Occipital lobe (tissue), 1 donor: ENCODE measurements at regions not wholly inside any gene's neighbourhood (a gene's known extent, or its start where the extent isn't known, plus 50 kb on each side); places are given as distances from the start of the nearest gene placed in this dataset.
"Not testable (repeated sequence)": the region's sequence is repeated elsewhere in the genome, so short reads cannot be mapped to it uniquely, and the experiment has no call there.

Experiments
- DNase-seq: peaks from one replicate; lab custom pipeline; 2025; lab: John Stamatoyannopoulos, UW

- no peak for DNase-seq
Measured at GRCh38 chr5:62152394-62153087, 153.5 kb upstream of the KIF2A start.

GRCh38 chr5:62154758-62155157, 151.2 kb upstream of the KIF2A start:
- DNase-seq: no peak

DNA sequence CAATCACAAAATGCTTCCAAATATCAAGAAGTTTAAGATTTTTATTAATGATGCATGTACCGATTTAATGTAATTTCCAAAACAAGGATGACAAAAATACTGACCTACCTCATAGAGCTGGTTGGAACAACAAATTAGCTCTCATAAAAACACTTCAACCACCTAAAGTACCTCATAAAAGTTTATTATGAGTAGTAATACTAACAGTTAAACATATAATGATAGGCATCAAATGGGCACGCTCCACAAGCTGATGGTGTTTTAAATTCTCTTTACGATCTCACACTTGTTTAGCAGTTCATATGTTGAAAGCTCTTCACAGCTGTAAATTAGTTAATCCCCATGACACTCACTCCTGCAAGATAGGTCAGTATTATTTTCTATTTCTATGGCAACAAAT, 150.0 kb upstream of the KIF2A start:
- DNase-seq: no peak

DNA sequence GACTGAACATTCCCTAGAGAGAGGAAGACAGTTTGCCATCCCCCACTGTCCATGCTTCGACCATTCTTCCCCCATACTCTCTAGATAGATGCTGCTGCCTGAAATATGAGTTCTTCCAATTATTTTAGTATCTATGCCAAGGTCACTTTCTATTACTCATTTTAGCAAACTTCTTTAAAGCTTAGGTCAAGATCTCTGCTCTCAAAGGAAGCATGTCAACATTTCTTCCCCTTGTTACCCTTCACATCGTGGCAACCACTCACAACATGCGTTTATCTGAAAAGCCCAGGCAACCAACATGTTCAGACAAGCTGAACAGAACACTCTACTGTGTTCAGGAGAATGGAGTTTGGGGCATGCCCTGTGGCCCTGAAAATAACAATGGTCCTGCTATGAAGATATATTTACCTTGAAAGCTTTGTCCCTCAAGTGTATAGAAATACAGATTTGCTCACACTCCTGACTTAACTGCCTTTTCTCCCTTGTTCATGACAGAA, 138.4 kb upstream of the KIF2A start:
- no peak for DNase-seq

DNA sequence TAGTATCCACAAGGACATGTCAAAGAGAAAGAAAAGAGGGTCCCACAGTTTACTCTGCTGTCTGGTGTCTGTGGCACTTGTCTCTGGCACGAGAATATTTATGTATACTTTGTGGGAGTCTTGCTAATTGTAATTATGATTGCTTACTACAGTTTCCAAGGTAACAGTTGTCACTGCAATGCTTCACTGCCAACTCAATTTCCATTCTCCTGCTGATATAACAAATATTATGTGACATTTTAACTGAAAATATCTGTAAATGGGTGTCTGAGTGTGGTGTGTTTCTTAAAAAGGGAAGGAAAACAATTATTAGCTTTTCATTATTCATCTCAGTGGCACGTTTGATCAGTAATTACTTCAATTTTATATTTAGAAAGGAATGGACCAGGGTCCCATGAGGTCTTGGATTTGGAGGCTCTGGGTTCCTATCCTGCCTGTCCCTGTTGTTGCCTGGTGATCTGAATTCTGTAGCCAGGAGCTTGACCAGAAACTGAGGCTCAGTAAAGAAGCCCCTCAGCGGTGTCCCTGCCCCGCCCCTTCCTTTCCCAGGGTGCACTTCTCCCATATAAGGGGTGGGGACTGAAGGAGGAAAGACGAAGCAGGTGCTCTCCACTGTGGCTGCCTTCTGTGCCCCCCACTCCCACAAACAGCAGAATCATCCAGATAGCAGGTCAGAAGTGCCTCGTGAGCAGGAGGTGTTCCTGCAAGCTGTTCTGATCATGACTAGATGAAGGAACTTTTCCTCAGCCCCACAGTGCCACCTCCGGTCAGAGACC, 137.3 kb upstream of the KIF2A start:
- no peak for DNase-seq

DNA sequence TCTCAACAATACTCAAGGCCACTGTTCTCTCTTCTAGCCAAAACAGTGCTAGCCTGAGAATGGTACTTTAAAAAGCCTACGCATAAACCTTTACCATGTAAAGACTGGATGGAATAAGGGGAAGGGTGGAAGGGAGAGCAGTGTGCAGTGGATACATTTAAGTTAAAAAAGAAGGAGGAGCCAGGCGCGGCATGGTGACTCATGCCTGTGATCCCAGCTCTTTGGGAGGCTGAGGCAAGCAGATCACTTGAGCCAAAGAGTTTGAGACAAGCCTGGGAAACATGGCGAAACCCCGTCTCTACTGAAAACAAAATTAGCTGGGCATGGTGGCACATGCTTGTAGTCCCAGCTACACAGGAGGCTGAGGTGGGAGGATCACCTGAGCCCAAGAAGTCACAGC, 127.7 kb upstream of the KIF2A start:
- DNase-seq: no peak

DNA sequence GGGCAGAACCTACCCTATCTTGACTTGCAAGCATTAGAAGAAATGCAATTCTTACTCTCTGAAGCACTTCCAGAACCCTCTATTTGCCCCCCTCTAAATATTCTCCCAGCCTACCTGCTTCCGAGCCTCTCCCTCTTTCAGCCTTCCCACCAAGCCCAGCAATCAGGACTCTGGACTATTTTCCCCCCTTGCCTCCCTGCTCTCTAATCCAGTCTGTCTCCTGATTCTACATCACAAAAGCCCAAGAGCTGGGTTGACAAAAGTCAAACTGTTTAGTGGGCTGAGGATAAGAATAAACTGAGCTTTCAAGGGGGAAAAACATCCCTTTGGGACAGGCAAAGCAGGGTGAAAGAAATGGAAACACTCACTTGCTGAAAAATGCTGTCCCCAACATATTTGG, 123.2 kb upstream of the KIF2A start:
- no peak for DNase-seq

GRCh38 chr5:62183727-62184126, 122.3 kb upstream of the KIF2A start:
- no peak for DNase-seq

DNA sequence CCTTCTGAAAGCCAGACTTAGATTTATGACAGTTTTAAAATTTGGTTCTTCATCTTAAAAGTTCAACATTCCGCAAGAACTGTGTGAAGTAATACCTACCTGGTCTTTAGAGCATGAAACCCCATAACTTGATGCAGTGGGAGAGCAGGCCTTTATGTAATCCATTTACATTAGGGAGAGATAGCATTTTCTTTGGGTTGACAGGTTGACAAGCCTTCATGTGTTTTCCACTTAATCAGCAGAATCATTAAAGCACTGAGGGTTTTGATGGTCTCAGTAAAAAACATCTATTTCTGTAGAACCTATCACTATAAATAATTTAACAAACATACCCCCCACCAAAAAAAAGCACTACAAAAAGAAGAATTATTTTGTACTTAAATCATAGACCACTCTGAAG, 121.6 kb upstream of the KIF2A start:
- DNase-seq: no peak

GRCh38 chr5:62190173-62190572, 115.8 kb upstream of the KIF2A start:
- no peak for DNase-seq

- DNase-seq: no peak
Measured at GRCh38 chr5:62190931-62191330, 115.1 kb upstream of the KIF2A start.

GRCh38 chr5:62192958-62193357, 113.0 kb upstream of the KIF2A start:
- no peak for DNase-seq

- DNase-seq: not testable (repeated sequence)
Measured at GRCh38 chr5:62196532-62196931, 109.5 kb upstream of the KIF2A start.

DNA sequence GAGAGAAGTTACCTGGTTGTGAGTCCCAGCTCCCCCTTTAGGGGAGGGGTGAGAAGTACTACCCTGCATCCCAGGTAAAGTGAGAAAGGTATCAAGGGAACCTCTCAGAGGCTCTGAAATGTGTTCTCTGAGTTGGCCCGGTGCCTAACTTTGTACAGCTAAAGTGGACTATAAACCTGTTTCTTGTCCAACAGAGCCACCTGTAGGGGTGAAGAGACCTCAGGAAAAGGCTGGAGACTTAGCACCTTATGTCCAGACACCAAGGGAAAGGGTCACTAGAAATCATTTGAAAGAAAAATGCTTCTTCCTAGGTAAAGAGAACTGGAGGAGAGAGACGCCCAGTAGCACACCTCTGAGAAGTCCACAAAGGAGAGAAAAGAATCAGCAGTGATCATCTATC, 108.3 kb upstream of the KIF2A start:
- DNase-seq: no peak

DNA sequence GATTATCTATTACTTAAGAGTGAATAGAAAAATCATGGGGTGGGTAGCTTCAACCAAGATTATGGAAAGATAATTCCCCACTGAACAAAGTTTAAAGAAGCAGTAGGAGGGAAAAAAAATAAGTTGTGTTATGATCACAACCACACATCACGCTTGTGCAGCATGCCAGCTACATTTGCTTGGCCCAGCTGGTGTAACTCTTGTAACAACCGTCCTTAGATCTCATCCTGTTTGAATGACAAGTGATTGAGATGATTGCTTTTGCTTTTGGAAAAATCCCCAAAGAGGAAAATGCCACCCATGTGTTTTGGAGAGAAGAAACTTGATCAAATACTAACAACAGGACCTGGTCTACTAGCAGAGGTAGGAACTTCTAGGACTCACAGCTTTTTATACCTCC, 107.6 kb upstream of the KIF2A start:
- no peak for DNase-seq

GRCh38 chr5:62199792-62200716, 106.0 kb upstream of the KIF2A start:
- DNase-seq: no peak

- DNase-seq: no peak
Measured at GRCh38 chr5:62206150-62206829, 99.7 kb upstream of the KIF2A start.

GRCh38 chr5:62208218-62208852, 97.7 kb upstream of the KIF2A start:
- no peak for DNase-seq

DNA sequence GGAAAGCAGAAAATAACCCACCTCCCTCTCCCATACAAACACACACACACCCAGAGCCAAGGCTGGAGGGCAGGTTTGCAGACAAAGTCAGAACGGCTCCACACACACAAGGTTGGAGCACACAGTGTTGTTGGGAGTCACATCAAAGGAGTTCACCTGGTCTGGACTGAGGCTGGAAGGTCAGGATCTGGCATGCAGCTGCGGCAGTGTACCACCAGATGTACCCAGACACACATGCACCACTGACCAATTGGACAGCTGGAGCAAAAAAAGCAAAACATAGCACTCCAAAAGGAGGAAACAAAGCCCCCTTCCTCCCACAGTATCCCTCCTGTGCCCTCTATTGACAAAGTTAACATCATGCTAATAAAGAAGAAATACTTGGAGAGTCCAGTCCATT, 94.6 kb upstream of the KIF2A start:
- no peak for DNase-seq

- DNase-seq: no peak
Measured at GRCh38 chr5:62212648-62213047, 93.4 kb upstream of the KIF2A start.

DNA sequence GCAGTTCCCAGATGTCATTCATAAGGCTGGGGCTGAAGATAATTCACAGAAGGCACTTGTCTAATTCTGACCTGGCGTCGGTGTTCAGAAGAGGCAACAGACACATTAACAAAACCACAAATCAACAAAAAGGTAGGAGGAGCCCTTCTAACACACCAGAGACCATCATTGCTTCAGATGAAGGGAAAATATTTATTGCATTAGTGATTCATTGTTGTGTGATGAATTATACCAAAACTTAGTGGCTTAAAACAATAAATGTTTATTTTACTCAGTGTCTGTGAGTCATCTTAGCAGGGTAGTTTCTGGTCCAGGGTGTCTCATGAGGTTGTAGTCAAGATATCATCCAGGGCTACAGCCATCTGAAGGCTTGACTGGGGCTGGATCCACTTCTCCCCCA, 91.3 kb upstream of the KIF2A start:
- DNase-seq: no peak
